Stimulated activated CD4-positive, alpha-beta T cell treated with anti-CD3 and anti-CD28 coated beads, Interleukin-2, amount 100 ng/mL, for 24 hours (primary cell): ENCODE measurements at regions not wholly inside any gene's neighbourhood (a gene's known extent, or its start where the extent isn't known, plus 50 kb on each side); places are given as distances from the start of the nearest gene placed in this dataset.

Source experiments
- DNase-seq, 2 donors: peaks; one replicate each; pipeline ENCODE4 v3.0.0-alpha.2; 2020

DNA sequence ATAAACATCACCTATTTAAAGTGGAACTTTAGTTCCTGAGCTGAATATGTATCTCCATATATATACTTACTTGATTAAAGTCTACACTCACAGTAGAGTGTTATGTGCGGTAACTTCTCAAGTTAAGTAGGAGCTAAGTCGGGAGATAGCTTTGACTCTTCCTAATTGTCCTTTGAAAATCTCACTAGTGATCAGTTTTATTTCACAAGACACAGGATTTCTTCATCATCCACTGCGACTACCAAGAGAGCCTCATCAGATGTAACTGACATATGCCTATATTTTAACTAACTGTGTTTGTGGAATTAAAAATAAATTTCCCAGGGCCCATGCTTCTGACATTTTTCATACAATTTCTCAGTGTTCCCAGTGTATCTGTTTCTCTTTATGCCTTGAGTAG is 1664.0 kb downstream of the EFNB2 start:
- no peak for DNase-seq

DNA sequence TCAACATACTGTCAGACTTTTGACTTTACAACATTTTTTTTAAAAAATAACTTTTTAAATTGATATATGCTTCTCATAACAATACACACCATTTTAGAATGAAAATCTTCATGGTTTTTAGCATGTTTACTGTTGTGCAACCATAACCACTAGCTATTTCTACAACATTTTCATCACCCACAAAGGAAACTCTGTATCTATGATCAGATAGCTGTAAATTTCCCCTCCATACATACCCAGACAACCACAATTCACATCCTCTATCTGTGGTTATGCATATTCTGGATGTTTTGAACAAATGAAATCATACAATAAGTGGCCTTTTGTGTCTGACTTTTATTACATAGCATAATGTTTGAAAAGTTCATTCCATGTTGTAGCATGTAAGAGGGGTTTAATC is 1666.0 kb downstream of the EFNB2 start:
- no peak for DNase-seq

DNA sequence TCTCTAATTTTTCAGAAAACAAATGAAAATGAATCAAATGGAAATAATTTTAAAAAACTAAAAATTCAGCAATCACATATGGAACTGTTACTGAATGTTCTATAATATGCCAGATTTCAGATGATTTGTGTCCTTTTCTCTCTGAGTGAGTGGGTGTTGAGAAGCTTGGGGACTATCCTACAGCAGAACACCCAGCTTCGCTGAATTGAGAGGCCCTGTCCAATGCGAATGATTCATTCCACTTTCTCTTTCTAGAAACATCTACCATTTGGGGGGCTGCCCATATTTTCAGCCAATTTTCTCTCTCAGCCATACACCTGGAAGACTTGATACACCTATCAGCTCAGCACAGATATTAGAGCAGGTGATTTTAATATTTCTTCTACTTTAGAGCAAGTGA is 1666.7 kb downstream of the EFNB2 start:
- DNase-seq, result no peak

DNA sequence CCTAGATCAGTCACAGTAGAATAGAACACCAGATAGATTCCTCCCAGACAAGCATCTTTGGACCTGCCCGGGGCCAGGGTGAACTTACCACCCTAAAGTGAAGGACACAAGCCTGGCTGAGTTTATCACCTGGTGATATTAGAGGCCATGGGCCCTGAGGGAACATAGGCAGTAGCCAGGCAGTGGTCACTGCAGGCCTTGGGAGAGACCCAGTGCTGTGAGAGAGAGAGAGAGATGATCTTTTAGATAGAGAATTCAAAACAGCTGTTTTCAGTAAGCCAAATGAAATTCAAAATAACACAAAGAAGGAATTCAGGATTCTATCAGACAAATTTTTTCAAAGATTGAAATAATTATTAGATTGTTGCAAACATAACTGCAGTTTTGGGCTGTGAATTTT is 1679.9 kb downstream of the EFNB2 start:
- no peak for DNase-seq

DNA sequence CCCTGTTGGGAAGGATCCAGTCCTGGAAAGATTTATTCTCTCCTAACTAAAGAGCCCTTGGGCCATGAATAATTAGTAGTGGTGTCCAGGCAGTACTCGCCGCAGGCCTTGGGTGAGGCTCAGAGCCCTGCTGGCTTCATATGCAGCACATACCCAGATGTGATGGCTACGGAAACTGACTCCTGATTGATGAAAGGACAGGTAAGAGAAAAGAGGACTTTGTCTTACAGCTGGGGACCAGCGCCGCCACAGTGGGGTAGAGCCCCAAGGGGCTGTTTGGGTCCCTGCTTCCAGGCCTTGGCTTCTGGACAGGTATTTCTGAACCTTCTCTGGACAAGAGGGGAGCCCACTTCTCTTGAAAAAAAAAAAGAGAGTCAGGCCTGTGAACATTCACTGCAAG is 1680.8 kb downstream of the EFNB2 start:
- DNase-seq, result no peak

DNA sequence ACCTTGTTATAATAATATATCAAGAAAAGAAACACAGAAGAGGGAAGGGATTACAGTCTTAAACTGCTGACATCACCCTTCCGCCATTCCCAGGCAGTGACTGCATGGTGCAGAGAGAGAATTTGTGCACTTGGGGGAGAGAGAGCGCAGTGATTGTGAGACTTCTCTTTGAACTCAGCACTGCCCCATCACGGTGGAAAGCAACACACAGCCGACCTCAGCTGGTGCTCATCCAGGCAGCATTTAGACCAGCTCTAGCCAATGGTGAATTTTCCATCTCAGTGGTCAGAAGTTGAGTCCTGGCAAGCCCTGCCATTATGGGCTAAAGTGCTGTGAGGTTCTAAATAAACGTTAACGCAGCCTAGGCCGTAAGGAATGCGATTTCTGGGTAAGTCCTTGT is 1681.5 kb downstream of the EFNB2 start:
- no peak for DNase-seq

DNA sequence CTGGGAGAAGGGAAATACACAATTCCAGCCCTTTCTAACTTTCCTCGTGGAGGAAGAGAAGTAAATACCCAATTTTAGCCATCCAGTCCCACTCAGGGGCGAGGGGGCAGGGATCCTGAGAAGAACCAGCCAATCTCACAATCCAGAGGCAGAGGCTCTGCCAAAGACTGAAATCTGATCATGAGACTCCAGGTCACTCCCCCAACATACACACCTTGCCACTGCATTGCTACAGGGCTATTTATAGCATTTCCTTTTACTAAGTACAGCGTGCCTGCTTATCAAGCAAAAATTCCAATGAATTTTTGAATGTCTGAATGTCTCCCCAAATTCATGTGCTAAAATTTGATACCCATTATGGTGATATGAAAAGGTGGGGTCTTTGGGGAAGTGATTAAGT is 1687.5 kb downstream of the EFNB2 start:
- no peak for DNase-seq

DNA sequence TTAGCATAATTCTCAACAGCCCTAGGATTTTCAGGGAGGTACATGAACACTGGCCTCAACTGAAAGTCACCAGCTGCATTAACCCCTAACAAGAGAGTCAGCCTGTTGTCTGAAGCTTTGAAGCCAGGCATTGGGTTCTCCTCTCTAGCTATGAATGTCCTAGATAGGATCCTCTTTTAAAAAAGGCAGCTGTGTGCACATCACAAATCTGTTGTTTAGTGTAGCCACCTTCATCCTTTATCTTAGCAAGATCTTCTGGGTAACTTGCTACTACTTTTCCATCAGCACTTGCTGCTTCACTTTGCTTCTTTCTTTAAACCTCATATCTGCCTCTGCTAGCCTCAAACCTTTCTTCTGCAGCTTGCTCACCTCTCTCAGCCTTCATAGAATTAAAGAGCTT is 1692.1 kb downstream of the EFNB2 start:
- no peak for DNase-seq

DNA sequence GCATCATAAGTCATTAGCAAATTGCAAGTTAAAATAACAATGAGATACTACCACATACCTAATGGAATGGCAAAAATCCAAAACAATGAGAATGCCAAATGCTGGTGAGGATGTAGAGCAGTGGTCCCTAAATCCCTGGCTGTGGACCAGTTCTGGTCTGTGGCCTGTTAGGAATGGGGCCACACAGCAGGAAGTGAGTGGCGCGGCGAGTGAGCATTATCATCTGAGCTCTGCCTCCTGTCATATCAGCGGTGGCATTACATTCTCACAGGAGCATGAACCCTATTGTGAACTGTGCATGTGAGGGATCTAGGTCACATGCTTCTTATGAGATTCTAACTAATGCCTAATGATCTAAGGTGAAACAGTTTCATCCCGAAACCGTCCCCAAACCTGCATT is 1694.4 kb downstream of the EFNB2 start:
- no peak for DNase-seq

DNA sequence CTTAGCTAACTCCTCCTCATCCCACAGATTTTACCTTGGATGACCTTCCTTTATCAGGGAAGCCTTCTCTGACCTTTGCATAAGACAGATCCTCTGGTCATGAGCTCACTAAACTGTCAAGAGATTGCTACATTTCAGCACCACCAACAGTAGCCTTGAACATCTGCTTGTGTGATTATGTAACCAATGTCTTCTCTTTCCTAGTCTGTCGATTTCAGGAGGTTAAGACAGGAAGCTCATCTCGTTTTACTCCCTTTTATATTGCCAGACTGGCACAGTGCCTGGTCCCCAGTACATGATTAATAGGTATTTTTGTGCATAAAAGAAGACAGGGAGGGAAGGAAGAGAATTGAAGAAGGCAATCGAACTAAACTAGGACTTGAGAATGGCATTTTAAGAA is 1697.7 kb downstream of the EFNB2 start:
- DNase-seq, result no peak

DNA sequence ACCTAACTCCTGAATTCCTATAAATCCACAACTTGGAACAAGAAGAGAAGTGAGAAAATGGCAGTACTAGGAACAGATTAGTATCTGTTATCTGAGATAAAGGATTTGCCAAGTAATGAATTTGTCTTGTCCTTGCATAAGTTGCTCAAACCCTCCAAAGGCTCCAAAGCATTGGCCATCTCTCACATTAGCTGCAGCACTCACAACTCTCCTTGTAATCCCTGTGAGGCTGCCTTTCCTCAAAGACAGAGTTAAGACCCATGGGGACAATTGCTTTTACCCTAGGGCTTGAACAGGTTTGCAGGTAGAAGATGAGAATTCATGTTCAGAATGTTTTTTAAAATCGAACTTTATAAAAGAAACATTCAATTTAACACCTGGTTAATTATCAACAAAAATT is 1702.2 kb downstream of the EFNB2 start:
- DNase-seq, result no peak

DNA sequence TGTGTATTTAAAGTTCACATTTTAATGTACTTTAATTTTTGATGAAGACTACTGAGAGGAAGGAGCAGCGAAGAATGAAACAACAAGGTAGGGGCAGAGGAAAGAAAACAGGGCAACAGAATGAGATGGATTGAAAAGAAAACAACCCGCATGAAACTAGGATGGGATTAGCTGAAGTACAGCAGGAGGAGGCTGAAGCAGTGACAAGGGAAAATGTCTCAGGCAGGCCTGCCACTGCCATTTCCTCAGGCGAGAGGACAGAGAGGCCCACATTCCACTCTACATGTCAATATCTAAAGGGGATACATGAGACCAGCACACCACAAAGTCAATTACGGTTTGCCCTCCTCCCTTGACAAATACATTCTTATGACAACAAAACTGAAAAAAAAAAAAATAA is 1703.2 kb downstream of the EFNB2 start:
- no peak for DNase-seq

DNA sequence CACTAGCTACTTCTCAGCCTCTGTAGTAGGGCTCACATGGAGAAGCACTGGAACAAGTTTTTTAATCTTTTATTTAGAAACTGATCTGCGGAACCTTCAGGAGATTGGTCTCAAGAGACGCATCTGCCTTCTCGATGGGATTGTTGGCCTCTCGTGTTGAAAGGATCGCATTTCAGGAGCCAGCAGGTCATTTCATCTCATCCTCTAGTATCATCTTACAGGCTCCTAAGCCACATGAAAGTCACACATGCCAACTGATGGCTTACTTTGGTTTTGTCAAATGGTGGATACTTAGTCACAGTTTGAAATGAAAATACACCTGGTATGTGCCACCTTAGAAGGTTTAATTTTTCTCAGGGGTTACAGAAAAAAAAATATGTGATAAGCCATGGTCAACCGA is 1703.6 kb downstream of the EFNB2 start:
- no peak for DNase-seq

DNA sequence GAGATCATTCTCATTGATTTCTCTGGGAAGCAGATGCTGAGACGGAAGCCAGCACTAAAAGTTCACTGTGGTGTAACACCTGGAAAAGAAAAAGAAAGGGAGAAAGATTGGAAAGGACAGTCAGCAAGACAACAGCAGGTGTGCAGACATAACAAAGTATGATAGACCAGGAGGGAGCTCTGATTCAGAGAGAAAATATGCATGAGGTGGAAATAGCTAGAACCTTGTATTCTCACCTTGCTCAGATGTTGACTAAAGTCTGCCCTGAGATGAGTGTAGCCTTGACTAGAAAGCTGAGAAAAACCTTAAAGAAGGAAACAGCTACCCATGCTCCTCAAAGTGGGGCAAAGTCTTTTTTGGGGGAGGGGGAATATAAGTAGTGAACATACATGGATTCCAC is 1711.8 kb downstream of the EFNB2 start:
- no peak for DNase-seq

DNA sequence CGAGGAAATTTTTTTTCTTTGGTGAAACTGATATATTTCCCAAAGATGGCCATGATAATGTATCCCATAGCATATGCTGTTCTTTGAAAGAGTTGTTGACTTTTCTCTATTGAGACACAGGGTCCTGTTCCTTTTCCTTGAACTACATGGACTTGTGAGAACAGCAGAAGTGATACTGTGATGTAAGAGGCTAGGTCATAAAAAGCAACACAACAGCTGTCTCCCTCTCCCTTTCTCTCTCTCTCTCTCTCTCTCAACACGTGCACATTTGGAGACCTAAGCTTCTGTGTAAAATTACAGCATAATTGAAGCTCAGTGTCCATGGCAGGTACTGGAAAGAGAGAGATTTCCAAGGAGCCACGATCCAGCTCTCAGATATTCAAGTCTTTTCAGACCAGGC is 1712.4 kb downstream of the EFNB2 start:
- no peak for DNase-seq

DNA sequence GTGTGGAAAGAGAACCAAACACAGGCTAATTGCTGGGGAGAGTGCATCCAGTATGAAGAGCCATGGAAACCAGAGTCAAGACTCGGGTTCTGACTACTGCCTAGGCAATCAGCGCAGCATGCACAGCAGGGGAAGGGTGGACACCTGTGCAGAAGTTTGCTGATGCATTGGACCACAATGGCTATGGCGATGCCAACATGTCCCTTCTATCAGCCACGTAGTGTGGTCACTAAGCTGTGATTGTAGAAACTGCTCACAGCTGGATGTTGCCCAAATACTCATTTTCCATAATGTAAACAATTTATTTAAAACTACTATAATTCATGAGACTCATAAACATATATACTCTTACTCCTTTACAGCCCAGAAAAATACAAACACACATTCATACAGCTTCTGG is 1718.2 kb downstream of the EFNB2 start:
- DNase-seq, result no peak

DNA sequence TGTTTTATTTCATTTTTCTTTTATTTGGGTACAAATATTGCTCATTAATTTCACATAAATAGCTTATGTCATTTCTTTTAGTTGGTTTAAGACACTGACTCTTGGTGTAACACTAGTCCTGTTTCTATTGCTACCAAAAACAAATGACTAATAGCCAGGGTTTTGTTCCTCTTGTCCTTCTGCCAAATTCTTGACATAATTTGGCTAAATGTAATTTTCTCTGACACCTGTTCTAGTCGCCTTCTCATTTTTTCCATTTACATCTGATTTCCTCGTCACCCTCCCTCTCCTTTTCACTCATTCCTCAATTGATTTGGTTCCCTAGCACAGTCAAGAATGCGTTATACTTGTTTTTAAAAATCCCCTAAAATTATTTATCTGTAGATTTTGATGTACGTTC is 1718.7 kb downstream of the EFNB2 start:
- no peak for DNase-seq

DNA sequence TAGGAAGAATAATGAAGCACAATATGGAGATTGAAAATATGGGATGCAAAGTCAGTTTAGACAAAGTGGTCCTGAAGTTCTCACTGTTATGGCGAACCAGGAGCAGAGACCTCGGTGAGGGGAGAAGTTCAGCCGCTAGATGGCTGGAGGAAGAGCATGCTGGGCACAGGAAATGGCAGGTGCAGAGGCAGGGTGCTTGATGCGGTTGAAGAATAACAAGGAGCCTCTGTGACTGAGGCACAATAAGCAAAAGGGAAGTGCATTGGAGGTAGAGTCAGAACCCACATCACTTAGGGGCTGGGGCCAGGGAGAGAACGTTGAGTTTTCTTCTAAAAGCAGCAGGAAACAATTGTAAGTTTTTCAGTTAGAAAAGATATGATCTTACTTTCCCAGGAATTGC is 1725.2 kb downstream of the EFNB2 start:
- DNase-seq, result no peak

DNA sequence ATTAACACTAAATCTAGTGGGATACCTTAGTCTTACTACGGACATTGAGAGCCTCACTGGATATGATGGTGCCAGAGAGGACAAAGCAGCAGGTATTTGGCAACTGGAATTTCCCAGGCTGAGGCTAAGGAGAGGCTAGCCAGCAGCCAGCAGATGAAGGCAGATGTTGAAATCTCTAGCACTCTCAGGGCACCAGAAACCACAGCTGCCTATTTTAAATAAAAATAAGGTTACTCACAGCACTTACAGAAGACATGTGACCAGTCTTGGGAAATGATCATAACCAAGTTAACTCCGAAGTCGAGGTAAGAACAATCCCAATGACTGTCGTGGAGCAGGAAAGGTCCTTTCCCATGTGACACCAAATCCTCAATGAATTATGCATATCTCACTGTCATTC is 1726.0 kb downstream of the EFNB2 start:
- DNase-seq, result no peak

DNA sequence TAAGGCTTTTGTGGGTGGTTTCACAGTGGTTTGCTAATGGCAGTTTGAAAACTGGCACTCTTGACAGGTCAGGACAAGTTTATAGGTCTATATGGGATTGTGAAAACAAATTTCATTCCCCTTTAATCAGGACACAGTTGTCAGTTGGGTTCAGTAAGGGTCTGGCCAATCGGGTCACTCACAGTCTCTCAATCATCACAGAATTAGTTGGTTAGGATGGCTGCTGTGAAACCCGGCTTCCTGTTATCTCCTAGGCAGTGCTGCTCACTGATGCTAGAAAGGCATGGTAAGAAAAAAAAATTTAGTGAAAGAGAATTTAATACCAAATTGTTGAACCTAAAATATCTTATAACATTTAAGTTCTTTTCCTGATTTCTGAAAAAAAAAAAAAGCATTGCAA is 1730.1 kb downstream of the EFNB2 start:
- DNase-seq, result no peak

DNA sequence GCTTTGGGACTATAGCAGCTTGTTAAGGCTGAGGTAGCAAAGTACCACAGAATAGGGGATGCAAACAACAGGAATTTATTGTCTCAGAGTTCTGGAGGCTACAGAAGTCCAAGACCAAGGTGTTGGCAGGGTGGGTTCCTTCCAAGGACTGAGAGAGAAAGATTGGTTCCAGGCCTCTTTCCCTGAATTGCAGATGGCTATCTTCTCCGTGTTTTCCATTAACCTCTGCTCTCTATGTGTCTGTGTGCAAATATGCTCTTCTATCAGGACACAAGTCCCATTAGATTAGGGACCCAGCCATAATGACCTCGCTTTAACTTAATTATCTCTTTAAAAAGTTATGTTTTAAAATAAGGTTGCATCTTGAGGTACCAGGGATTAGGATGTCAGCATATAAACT is 1732.9 kb upstream of the SLC10A2 start:
- no peak for DNase-seq

DNA sequence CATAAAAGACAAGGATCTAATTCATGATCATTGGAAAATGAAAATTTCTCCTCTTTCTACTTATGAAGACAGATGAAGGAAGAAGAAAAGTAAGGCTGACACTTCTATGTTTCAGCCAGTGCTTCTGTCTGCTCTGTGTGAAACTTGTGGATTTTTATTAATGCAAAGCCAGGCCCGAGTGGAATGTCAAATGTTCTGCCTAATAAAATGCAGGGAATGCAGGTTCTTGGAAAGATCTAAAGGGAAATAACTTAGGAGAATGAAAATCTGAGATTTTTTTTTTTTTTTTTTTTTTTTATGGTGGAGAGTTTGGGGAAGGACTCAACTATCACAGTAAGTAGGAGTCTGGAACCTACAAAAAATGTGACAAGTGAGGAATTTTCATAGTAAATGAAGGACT is 1732.3 kb upstream of the SLC10A2 start:
- no peak for DNase-seq

DNA sequence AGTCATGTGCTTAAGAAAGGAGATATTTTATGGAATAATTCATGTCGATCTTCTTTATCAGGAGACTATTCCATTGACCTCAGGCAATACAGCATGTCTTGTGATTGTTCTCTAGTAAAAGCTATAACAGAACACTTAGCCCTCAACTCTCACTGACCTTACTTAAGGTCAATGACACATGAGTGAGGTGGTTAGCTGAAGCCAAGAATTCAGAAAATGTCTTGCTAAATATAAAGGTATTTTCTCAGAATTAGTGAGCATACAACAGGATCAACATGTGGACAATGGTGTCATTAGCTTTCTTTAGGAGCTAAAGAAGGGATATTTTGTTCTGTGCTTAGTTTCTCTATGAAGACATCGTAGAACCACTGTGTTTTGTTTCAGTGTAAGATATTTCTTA is 1730.4 kb upstream of the SLC10A2 start:
- no peak for DNase-seq

DNA sequence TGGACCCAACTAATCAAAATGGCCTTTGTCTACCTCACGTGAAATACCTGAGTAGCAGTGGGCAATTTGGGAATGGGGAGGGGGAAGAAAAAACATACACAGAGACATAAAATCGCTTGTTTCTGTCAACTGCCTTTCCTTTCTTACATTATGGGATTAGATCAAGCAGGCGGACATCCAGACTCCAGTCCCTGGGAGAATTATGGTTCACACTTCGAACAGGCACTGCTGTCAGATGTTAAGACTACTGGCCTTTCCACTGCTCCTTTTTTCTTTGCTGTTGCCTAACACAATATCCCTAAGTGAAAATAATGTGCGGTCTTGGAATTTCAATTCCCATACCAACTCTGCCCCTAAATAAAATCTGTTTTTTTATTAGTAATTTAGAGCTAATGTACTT is 1719.7 kb upstream of the SLC10A2 start:
- no peak for DNase-seq

DNA sequence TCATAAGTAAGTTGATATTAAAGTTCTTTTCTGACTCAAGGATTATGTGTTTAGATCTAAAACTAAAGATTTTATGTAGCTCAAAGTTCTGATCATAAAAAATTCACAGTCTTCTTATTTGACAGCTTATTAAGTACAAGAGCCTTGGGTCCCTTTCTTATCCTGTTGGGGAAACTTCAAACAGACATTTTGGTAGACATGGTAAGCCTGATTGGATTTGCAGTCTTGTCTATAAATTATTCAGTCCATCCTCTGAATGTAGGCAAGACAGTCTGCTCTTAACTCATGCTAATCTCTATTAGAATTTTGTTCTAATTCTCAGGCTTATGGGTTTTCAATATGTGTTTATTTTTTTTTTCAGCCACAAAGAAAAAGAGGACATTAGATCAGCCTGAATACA is 1718.7 kb upstream of the SLC10A2 start:
- no peak for DNase-seq

DNA sequence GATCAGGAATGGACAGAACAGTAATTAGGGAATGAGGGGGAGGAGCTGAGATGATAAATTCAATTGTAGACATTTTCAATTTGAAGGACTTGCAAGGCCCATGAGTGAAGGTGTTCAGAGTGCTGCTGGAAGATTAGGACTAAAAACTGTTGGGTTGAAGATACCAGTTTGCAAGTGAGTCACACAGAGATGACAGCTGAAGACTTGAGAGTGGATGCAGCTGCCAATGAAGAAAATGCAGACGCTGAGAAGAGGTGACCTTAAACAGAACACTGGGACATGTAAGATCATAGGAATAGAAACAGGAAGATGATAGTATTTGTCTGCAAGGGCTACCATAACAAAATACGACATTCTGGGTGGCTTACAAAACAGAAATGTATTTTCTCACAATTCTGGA is 1716.5 kb upstream of the SLC10A2 start:
- DNase-seq, result no peak
